Prostate gland (tissue), 2 donors: ENCODE measurements at regions not wholly inside any gene's neighbourhood (a gene's known extent, or its start where the extent isn't known, plus 50 kb on each side); places are given as distances from the start of the nearest gene placed in this dataset.

ENCODE experiments used
- CTCF ChIP-seq, 4 experiments: fragments of 200-600 bp in 2 of 4; fragments of 450-650 bp in 2 of 4; sonication (generic) in 2 of 4; IDR thresholded peaks; 1 replicate in 3 of 4; 2 replicates in 1 of 4; pipeline ENCODE4 v1.5.1; 2016 to 2019; ENCODE audit warnings: antibody characterized with exemption in 4 of 4, mild to moderate bottlenecking in 2 of 4, moderate library complexity in 2 of 4
- POLR2A ChIP-seq: fragments of 450-650 bp; IDR thresholded peaks from one replicate; pipeline ENCODE4 v1.6.1; 2016; ENCODE audit warnings: antibody characterized with exemption, mild to moderate bottlenecking
- POLR2AphosphoS5 ChIP-seq: sonication (generic); formaldehyde crosslinking; IDR thresholded peaks from one replicate; pipeline ENCODE4 v1.6.1; 2017; ENCODE audit warnings: antibody characterized with exemption

GRCh38 chrX:30008031-30008430, 207.3 kb upstream of the MAGEB2 start:
- TF ChIP-seq CTCF (IDR thresholded peaks at IDR 0.05), result no peak
- TF ChIP-seq POLR2A, result no peak
- TF ChIP-seq POLR2AphosphoS5, result no peak
